ENCODE measurements at regions not wholly inside any gene's neighbourhood (a gene's known extent, or its start where the extent isn't known, plus 50 kb on each side); places are given as distances from the start of the nearest gene placed in this dataset.
"Not testable (repeated sequence)": the region's sequence is repeated elsewhere in the genome, so short reads cannot be mapped to it uniquely, and the experiment has no call there.

DNA sequence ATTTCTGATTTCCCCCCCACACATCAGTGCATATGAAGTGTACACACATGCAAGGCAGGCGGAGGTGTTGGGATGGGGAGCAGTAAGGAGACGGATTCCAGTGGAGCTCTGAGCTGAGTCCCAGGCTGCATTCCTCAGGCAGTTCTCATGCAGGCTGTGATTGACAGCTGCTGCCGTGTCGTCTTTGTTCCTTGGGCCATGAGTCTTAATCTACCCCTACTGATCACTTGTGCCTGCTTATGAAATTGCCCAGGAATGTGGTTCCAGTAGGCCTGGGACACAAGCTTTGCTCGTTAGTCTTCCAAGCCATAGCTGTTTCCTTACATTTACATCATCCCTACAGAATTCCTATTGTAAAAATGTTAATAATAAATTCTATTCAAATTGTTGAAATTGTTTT lies 1241.9 kb downstream of the UQCRFS1 start:
- no peak for DNase-seq

DNA sequence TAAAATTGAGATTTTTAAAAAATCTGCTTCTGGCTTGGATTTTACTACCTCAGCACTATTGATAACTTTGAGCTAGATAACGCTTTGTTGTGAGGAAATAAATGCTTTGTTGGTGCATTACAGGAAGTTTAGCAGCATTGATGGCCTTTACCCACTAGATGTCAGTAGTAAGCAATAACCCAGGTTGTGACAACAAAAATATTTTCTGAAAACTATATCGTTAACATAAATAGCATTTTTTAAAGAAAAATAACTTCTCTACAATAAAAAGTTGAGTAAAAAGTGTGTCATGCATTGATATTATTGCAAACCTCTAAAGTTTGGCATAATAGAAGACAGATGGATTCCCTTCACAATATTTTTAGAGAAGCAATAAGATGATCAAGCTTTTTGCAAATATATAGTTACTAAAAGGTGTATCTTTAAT lies 1246.5 kb downstream of the UQCRFS1 start:
- peak; percentile 28 to 57 for DNase-seq

DNA sequence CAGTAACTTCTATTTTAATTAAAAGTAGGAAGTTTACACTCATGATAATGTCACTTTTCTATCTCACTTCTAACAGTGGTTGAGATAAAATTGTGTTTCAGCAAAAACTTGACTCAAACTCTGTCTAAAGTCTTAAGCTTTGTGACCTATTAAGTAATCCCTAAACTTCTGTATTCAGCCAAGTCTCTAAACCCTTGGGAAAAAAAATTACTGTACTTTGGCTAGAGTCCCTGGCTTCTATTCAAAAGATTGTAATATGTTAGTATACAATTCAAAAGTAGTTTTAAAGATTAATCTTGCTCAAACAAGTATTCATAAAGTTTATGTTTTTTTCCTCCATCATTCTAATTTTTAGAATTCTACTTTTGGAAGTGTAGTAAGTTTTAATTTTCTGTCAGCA lies 1248.8 kb downstream of the UQCRFS1 start:
- DNase-seq, result no peak

DNA sequence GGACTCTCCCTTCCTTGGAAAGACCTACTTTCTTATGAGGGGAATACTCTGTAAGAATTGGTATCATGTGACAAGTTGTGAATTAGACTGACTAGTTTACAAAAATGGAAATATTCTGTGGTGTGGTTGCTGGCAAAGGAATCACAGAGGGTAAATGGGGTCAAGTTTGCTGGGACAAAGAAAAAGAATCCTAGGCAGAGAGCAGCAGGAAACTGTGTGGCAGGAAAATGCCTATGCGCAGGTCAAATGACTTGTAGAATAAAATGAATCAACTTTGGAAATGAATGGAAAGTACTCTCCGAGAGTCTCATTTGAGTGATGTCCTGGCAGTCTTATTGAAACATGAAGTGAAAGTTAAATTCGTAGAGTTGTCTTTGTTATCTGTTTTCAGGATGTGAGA lies 1250.7 kb downstream of the UQCRFS1 start:
- DNase-seq, result no peak

DNA sequence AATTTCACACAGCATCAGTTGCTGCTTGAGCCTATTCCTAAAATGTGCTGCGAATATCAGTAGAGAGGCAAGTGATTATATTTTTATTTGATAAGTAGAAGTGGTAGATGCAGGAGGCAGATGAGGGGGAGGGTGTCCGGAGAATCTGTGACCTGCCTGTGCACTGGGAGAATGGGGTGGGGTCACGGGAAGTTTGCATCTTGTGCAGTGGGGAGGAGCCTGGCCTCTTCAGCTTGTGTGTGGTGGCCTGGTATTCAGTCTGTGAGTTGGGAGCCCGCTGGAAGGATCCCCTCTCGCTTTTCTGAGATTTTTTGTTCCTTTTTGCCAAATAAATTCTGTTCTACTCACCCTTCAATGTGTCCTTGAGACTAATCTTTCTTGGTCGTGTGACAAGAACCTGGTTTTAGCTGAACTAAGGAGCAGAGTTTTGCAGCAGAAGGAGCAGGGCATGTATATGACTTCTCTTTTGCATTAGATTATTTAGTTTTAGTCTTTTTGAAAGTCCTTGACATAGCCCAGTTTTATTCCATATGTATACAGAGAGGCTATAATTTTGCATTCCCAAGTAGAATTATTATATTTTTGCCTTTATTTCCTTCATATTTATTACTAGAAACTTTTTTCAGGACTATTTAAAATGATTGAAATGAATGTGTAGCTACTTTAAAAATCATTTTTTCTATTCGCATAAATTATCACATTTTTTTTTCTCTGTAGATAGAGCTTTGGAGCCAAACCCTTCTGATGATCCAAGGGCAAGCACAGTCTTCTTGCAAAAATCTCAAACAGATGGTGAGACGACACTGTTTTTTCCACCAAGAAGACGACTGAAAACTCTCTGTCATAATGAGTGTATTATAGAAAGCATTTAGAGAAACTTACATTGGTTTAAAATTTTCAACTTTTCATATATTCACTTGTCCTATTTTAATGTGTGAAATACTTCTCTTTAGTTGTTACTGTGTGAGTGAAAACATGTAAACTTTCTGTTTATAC lies 1257.2 kb downstream of the UQCRFS1 start:
- no peak for DNase-seq

DNA sequence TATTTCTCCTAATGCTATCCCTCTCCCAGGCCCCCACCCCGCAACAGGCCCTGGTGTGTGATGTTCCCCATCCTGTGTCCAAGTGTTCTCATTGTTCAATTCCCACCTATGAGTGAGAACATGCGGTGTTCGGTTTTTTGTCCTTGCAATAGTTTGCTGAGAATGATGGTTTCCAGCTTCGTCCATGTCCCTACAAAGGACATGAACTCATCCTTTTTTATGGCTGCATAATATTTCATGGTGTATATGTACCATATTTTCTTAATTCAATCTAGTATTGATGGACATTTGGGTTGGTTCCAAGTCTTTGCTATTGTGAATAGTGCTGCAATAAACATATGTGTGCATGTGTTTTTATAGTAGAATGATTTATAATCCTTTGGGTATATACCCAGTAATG lies 1270.3 kb downstream of the UQCRFS1 start:
- not testable (repeated sequence) for DNase-seq

DNA sequence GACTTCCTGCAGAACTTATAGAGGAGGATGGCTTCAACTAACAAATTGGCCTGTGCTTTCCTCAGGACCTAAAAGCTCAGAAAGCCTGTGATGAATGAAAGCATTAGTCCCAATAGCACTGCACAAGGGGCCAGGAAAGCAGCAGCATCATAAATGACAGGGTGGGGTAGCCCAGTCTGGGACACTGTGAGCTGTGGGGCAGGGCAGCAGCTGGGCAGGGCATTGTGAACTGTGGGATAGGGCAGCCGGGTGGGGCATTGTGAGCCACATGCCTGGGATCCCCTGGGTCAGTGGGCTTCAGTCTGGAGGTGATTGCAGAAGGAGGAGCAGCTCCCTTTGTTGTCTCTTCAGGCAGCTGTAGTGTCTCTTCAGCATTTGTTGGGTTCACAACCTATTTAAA lies 1276.8 kb downstream of the UQCRFS1 start:
- no peak for DNase-seq

DNA sequence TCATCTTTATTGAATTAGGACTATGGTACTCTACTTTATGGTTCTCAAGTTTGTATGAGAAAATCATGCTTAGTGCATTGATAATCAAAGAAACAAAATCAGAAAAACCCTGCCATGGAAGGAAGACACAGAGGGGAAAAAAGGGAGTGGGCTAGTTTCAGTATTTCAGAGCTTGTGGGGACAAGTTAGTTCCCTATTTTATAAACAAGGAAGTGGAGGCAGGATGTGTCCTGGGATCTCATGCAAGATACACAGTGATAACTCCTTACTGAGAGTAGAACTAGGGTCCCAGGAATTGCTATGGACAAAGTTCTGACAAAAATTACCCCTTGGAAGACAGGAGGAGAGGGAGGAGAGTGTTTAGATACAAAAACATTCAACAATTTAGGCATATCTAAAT lies 1277.3 kb downstream of the UQCRFS1 start:
- peak; percentile 13 to 48 for DNase-seq

DNA sequence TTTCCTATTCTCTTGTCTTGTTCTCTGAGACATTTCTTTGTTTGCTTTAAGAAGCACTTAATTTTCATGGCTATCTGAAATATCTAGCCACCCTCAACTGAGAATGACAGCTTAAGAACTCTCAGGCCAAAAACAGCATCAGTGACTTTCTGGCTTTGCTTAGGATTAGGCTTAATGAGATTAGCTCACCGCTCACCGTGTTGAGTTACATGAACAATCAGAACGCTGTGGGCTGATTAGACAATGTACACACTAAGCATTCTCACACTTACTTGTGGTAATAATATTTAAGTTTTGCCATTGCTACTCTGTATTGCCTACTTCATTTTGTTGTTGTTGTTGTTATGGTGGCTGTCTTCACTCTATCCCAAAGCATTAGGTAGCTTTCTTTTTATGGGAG lies 1283.6 kb downstream of the UQCRFS1 start:
- DNase-seq, result no peak

DNA sequence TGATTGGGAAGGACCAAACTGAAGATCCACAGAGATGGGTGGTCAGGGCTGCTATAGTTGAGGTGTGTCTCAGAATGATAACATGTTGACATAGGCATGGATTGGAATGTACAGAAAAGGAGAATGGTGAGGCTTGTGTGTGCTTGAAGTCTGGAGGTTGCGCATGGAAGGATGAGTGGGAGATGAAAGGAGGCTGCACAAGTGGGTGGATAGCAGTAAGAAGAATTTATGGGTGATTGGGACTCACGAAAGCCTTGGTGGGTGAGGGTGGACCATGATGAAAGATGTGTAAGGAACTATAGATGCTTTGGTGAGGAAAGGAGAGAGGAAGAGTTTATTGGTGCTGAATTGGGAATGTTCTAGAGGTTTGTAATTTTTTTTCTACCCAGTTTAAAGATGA lies 1287.7 kb downstream of the UQCRFS1 start:
- no peak for DNase-seq

DNA sequence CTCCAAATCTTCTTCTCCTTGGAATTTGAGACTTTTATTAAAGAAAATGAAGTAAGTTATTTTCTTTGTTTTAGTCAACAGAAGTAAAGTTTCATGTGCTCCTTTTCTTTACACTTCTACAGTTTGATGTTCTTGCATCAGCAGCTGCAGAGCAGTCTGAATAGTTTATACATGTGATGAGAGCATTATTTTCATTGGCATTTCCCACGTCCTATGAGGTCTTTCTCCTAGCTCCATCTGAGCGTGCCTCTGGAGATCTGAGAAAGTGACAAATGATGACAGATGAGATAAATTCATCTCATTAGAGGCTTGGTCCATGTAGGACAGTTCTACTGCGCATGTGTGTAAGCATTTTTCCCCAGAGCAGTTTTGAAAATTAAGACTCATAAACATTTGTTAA lies 1290.0 kb downstream of the UQCRFS1 start:
- DNase-seq, result no peak

DNA sequence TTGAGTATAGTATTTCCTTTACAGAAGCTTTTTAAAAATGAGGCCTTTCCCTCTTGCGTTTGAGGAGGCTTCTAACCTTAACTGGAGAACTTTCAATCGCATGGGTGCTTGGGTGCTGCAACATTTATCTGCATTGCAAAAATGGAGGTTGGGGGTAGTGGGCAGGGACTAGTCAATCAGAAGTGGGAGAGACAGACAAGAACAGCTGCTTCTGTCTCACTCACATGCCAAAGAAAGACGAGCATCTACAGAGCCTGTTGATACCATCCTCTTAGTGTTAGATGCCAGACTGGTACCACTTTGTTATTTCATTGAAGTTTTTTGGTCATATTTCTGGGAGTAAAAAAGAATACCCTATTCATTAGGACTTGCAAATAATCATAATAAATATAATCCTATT lies 1292.2 kb downstream of the UQCRFS1 start:
- no peak for DNase-seq

DNA sequence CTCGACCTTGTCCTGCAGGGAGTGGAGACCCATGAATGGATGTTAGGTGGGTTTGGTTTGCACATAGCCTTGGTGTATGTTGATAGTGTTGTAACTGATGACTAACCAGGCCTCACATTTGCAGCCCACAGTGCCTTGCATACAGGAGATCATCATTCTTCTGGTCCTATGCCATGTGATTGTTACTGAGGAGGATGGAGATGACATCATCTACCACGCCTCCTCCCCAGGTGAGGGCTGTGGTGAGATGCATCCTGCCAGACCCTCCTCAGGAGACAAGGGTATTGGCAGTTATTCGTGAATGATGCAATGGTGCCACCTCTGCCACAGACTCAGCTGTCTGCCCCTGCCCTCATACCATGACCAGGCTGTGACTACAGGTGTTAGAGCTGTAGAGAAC lies 1294.1 kb downstream of the UQCRFS1 start:
- no peak for DNase-seq

DNA sequence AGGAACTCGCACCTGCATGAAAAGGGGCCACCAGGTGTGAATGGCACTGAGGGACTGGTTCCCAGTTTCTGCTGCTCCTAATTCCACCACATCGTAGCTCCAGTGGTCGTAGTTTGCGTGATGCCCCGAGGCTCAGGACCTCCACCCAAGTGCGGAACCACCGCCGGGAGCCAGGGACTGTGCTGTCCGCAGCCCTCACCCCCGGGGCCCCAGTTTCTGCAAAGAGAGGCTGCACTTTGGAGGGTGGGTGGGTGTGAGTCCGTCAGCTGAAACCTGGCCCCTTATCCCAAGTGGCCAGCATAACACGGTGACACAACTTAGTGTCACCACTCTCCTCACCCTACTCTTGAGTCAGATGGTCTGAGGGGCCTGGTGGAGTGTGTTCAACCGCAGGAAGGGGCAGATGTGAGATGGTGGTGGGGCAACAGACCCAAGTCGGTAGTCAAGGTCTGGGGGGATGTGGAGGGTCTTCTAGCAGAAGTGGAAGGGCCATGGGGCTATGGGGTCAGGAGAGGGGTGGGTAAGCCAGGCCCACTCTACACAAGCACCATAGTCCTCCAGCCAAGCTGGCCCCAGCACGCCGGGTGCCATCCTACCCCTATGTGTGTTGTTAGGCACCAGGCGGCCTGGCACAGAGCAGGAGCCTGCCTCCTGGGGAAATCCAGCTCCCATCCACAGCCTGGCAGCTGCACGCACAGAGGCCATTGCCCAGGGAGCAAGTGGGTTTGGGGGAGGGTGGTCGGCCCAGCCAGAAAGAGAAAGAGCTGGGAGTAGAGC lies 1301.6 kb downstream of the UQCRFS1 start:
- no peak for DNase-seq

DNA sequence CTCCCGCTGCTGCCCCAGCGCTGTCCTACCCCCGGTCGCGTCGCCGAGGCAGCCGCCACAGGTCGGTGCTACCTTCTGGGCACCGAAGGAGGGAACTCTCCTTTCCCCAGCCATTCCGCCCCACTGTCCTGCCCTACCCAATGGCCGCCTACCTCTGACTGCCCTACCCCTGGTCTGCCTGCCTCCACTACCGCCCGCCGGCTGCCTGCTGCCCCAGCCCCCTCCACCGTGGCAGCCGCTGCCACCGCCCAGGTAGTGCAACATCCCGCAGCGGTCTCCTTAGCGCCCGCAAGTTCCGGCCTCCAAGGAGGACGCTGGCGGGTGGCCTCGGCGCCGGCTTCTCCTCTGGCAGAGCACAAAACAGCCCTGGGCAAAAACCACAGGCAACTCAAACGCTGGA lies 1303.1 kb downstream of the UQCRFS1 start:
- no peak for DNase-seq

DNA sequence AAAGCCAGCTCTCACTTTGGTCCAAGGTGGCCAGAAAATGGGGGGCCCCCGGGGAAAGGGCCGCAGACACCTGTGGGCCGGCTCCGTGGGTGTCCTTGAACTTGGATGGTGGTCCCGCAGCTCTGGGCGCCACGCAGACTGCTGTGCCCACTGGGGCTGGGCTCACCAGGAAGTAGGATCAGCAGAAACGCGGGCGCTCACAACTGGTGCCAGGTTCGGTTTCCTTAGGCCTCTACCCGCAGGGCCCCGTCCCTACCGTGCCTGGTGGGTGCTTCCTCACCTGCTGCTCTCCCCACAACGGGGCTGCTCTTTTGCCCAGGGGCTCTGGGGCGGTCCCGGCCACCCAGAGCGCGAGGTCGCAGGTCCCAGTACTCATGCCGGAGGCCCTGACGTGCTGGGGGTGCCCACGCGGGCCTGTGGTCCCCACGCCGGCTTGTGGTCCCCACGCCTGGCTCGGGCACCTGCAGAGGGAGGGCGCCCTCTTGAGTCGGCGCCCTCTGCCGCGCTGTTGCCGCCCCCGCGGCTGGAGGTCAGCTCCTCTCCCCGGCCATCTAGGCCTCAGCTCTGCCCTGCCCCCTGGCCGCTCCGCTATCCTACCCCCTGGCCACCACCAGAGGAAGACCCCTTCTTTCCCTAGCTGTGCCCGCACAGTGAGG lies 1303.6 kb downstream of the UQCRFS1 start:
- no peak for DNase-seq

DNA sequence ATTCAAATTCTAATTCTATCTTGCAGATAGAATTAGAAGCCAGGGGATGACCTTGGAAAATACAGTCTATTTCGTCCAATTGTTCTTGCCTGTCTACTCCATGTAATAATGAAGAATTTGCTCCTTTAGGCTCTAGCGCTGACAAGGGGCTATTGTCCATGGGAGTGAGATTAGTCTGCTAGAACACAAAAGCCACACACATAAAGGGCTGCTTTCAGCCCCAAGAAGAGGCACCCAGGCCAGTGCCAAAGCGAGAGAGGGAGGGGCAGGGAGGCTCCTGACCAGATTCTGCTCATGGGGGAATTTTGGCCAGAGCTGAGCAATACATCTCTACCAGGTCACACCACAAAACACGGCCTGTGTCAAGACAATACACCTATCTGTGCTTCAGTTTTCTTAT lies 1306.9 kb downstream of the UQCRFS1 start:
- no peak for DNase-seq

DNA sequence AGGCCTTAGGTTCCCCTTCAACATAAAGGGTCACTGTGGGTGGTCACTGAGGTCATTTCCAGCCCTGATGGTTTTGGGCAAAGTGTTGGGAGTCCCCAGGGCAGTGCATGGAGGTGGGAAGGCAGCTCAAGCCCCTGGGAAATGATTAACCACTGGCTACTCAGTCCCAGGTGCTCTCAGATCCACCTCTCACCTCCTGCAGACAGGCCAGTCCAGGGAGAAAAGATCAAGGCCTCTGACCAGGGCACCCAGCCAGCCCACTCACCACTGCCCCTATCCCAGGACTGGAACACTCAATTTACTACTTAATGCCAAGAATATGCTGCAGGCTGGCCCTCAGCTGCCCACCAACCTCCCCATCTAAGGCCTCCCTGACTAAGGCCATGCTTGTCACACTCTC lies 1307.9 kb downstream of the UQCRFS1 start:
- DNase-seq, result no peak

DNA sequence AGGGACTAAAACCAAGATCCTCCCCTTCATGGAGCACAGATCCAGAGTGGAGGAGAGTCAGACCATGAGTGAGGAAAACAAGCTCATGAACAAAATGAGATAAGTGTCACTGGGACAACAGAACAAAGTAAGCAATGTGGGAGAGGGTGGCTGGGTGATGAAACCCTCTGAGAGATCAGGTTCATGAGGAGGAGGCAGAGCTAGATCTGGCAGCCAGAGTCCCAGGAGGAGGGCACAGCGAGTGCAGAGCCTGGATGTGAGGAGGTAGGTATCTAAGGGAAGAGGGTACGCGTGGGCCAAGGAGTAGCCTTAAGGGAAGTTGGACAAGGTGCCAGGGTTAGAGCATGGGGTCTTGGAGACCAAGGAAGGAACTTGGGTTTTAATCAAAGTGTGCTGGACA lies 1311.9 kb downstream of the UQCRFS1 start:
- DNase-seq, result no peak

DNA sequence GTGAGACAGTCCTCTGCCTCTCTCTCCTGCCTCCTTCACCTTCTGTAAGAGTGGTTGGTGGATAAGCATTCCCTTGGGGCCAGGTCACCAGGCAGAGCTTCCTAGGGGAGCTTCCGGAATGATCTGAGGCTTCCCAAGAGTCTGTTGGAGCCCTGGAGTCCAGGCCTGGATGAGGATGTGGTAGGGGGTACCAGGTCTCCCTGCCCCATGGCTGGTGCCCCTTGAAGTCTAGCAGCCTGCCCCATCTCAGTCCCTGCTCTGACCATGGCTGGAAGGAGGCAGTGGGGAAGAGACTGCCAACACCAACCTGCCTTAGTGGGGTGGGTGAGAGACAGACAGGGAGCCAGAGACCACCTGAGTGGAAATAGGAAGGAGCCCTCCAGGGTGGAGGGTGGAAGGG lies 1316.9 kb downstream of the UQCRFS1 start:
- no peak for DNase-seq

DNA sequence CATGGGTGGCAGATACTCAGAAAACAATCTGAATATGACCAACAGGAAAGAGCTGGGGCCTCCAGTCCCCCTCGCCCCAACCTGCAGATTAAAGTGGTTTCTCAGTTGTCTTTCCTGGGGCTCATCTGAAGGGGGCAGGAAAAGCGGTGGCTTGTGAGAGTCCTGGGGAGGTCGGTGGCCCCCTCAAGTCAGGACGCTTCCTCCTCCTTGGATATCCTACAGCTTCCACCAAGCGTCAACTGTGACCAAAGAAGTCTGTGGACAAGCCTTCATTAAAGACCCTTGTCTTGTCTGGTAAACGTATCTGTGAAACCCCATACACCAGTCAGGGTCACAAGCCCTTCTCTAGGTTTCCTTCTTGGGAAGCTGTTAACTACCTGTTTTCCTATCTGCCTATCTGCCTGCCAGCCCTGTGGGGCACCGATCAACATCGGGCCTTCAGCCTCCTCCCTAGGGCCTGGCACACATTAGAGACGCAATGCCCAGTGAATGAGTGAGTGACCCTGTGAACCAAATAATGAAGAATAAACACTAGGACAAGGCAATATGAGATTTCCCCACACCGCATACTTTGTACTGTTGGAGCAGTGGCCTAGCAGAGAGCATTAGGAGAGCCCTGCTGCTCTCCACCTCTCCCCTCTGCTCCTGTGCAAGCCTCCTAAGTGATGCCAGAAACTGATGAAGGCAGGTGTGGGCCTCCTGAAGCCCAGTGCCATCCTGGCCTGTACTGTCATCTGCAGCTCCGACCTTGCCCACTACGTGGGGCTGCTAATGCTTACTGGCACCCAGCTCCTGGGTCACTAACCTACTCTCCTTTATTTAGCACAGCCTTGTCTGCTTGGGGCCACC lies 1317.8 kb downstream of the UQCRFS1 start:
- no peak for DNase-seq

DNA sequence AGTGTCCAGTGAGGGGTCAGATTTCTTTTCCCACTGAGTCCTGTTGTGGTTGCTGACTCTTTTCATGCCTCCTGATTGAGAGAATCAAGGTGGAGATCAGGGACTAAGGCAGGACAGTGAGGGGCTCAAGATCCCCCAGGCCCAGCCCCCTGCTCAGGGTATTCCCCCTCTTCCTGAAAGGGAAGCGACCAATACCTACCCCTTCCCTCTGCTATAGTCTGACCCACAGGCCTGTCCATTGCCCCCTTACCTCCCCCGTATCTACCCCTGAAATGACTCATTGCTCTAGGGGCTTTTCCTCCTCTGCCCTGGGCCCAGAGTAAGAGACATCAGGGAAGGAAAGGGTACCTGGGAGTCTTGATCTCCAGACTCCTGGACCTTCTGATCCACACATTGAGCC lies 1320.5 kb downstream of the UQCRFS1 start:
- no peak for DNase-seq

DNA sequence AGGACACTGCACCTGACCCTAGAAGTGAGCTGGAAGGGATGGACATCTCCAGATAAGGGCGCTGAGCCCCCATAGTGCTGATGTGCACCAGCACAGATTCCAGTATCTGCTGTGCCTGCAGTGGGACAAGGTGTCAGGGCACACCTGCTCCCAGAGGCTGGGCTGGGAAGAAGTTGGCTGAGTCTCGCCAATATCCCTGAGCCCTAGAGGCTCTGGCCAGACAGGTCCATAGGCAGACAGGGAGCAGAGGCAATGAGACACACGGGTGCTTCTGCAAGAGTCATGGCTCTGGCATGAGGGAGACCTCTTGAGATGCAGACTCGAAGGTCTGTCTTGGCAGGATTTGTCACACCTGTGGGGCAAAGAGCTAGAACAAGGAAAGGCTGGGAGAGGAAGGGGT lies 1321.5 kb downstream of the UQCRFS1 start:
- no peak for DNase-seq
